HG03039 (cell line): ENCODE measurements at regions not wholly inside any gene's neighbourhood (a gene's known extent, or its start where the extent isn't known, plus 50 kb on each side); places are given as distances from the start of the nearest gene placed in this dataset.
"Not testable (repeated sequence)": the region's sequence is repeated elsewhere in the genome, so short reads cannot be mapped to it uniquely, and the experiment has no call there.

Experiments used
- ATAC-seq: cut with Tn5 transposase; IDR thresholded peaks from one replicate; pipeline ENCODE4 v1.9.1; 2021; ENCODE audit warnings: mild to moderate bottlenecking, moderate library complexity; ENCODE audit not compliant: unreplicated experiment

GRCh38 chr3:163722405-163722804, 1355.9 kb downstream of the SI start:
- ATAC-seq: no peak

- ATAC-seq: no peak
Observed at GRCh38 chr3:163721596-163721995, 1356.7 kb downstream of the SI start.

GRCh38 chr3:163717377-163717776, 1360.9 kb downstream of the SI start:
- ATAC-seq: no peak

GRCh38 chr3:163708428-163708827, 1369.9 kb downstream of the SI start:
- ATAC-seq: no peak

- ATAC-seq: no peak
Observed at GRCh38 chr3:163707659-163708058, 1370.6 kb downstream of the SI start.

DNA sequence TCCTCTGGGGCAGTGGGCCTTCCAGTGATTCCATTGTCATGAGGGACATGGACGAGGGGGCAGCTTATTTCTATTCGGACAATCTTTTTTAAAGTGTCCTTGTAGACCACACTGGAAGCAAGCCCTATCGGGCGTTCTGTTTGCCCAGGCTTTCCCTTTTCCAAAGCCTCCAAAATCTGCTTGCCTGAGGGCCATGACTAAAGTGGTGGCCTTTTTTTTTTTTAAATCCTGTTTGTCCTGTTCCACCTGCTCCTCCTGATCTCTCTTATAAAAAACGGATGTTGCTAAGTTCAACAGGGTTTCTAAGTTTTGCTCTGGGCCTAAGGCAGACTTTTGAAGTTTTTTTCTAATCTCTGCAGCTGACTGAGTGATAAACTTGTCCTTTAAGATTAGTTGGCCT, 1380.1 kb downstream of the SI start:
- not testable (repeated sequence) for ATAC-seq

DNA sequence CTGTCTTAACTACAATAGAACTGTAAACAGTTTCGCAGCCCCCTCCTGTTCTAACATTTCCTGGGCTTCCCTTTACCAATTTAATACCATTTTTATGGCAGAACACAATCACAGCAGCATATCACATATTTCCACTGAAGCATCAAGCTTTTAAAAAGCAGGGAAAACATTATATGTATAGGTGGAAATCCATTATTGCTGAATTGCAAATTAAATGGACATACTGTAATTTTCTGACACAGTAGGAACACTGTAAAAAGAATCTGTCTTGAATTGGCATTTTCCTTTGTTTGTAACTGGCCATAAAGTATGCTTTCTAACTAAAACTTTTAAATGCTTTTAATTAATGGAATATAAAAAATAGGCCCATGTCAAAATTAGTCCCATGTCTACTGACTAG, 1385.8 kb downstream of the SI start:
- no peak for ATAC-seq

GRCh38 chr3:163684651-163685050, 1393.6 kb downstream of the SI start:
- ATAC-seq: no peak

- no peak for ATAC-seq
Observed at GRCh38 chr3:163672954-163673353, 1405.3 kb downstream of the SI start.

GRCh38 chr3:163671201-163671600, 1407.1 kb downstream of the SI start:
- ATAC-seq: no peak

- no peak for ATAC-seq
Observed at GRCh38 chr3:163664466-163664865, 1413.8 kb downstream of the SI start.

GRCh38 chr3:163657088-163657487, 1421.2 kb downstream of the SI start:
- ATAC-seq: no peak

DNA sequence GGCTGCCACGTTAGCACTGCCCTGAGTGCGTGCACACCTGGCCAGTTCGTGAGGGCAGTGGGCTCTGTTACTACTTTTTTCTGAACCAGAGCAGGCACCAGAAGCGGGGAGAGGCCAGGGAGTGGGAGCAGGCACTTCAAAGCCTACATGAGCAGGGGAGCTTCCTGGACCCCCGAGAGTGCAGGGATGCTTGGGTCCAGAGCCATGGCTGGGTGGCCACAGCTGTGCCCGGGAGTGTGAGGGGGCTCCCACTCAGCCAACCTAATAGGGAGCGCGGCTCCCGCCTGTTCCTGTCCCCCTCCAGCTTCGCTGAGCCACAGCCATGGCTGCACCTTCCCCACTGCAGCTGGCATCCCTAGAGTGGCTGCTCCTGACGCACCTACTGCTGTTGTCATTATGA, 1423.3 kb downstream of the SI start:
- ATAC-seq: no peak

- no peak for ATAC-seq
Observed at GRCh38 chr3:163644172-163644571, 1434.1 kb downstream of the SI start.

- no peak for ATAC-seq
Observed at GRCh38 chr3:163632722-163633121, 1445.6 kb downstream of the SI start.

- no peak for ATAC-seq
Observed at GRCh38 chr3:163626753-163627152, 1451.5 kb downstream of the SI start.

GRCh38 chr3:163622384-163622783, 1455.9 kb downstream of the SI start:
- ATAC-seq: no peak

DNA sequence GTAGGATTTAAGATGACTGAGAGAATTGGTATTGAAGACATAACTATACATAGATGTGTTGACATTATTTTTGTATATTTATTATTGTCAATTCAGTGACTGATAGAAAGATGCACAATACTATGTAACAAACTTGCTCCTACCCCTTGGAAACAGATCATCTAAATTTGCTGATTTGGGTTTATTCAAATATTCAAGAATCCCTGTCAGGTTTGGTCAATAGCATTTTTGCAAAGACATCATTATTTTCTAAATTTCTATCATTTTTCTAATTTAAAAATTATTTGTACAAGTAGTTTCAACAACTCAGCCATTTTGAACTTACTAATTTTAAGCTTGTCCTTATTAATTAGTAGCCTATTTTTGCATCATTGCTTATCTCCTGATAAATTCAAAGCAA, 1463.4 kb downstream of the SI start:
- no peak for ATAC-seq

DNA sequence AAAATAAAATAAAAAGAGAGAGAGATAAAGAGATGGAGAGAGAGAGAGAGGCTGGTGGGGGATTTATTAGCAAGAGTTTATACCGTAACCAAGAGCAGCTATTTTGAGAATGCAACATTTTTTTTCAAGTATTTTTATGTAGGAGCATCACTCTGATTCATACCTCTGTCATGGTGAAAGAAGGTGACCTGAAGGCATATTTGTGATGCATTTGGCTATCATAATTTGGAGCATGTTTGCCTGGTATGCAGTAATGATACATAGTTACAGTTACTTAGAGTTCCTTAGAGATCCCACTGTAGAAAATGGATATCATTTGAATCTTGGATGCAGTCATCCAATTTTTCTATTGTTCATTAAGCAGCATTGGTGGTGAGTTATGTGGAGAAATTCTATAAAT, 1472.4 kb downstream of the SI start:
- no peak for ATAC-seq

DNA sequence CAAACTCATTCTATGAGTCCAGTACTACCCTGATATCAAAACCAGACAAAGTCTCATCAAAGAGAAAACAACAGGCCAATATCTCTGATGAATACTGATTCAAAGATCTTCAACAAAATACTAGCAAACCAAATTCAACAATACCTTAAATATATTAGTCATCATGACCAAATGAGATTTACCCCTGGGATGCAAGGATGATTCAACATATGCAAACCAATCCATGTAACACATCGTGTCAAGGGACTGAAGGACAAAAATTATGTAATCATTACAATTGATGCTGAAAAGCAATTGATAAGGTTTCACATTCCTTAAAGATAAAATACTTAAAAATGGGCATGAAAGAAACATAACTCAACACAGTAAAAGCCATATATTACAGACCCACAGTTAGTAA, 1476.9 kb downstream of the SI start:
- ATAC-seq: no peak

DNA sequence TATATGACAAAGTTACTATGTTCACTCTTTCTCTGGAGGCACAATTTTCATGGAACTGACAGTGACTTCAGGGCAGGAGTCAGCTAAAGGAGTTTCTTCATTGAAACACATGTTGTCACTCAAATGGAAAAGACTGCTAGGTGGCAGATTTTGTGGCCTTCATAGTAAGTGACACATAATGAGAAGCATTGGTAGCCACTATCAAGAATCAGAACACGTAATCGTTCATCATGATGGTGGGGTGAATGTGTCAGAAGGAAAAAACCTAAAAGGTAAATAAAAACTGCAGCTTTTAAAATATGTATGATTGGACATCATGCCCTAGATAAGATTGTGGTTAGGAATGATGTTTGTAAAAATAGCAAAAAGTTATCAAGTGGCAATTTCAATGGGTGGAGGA, 1491.0 kb downstream of the SI start:
- ATAC-seq: no peak

GRCh38 chr3:163582967-163583366, 1495.3 kb downstream of the SI start:
- no peak for ATAC-seq

GRCh38 chr3:163577271-163577670, 1501.0 kb downstream of the SI start:
- ATAC-seq: no peak

GRCh38 chr3:163576314-163576713, 1502.0 kb downstream of the SI start:
- no peak for ATAC-seq
